ENCODE measurements at regions not wholly inside any gene's neighbourhood (a gene's known extent, or its start where the extent isn't known, plus 50 kb on each side); places are given as distances from the start of the nearest gene placed in this dataset.

GRCh38 chr18:25725501-25725900 is 364.9 kb downstream of the SS18 start:
- Histone ChIP-seq H3K9me3 (ENCODE audit: low read depth, low read length, poor library complexity, severe bottlenecking) (no peaks in the 10 kb centered on the region), H3K27ac (ENCODE audit: low read depth, low read length, poor library complexity, severe bottlenecking) (no peak overlapping the region), H3K36me3 (ENCODE audit: insufficient read depth, low read length, poor library complexity, severe bottlenecking) (no peaks in the 10 kb centered on the region), H3K27me3 (replicated peaks; ENCODE audit: insufficient read depth, low read depth, low read length, poor library complexity) (no peaks in the 10 kb centered on the region), H3K4me3 (ENCODE audit: low read depth, low read length, poor library complexity, severe bottlenecking) (no peak overlapping the region), H3K4me1 (ENCODE audit: insufficient read depth, low read length, poor library complexity, severe bottlenecking) (no peaks in the 10 kb centered on the region)
- POLR2A ChIA-PET (ENCODE audit: low non-redundant PET): interaction anchor here (0.5 kb wide), 1 partner anchor 917 kb away, joined by 4 read pairs; no protein-coding TSS in a partner anchor
- intact Hi-C loops (cut with micrococcal nuclease; ENCODE audit: unreplicated experiment): no loop called here
- TF ChIP-seq CTCF (conservative IDR thresholded peaks at IDR 0.05; ENCODE audit: low read depth, low read length) (no peak), EZH2 (IDR thresholded peaks at IDR 0.05; ENCODE audit: borderline replicate concordance, low read depth, low read length, poor library complexity, severe bottlenecking) (no peak)
- no TSS peak for BruUV-seq (replicated peaks)
- CTCF ChIA-PET: no interaction called here
- DNase-seq (ENCODE audit: low spot score): no peak

GRCh38 chr18:25724997-25725396 is 365.4 kb downstream of the SS18 start:
- CTCF ChIA-PET: no interaction called here

GRCh38 chr18:25724121-25724520 is 366.3 kb downstream of the SS18 start:
- intact Hi-C loops (cut with micrococcal nuclease; ENCODE audit: unreplicated experiment): no loop called here
- no peaks in the 10 kb centered on the region for H3K9me3 ChIP-seq (ENCODE audit: low read depth, low read length, poor library complexity, severe bottlenecking)
- no peaks in the 10 kb centered on the region for H3K27me3 ChIP-seq (replicated peaks; ENCODE audit: insufficient read depth, low read depth, low read length, poor library complexity)
- H3K4me3 ChIP-seq (ENCODE audit: low read depth, low read length, poor library complexity, severe bottlenecking): no peak overlapping the region
- H3K36me3 ChIP-seq (ENCODE audit: insufficient read depth, low read length, poor library complexity, severe bottlenecking): no peaks in the 10 kb centered on the region
- POLR2A ChIA-PET (ENCODE audit: low non-redundant PET): no interaction called here
- no peak for DNase-seq (ENCODE audit: low spot score)
- TF ChIP-seq CTCF (conservative IDR thresholded peaks at IDR 0.05; ENCODE audit: low read depth, low read length) (no peak), EZH2 (IDR thresholded peaks at IDR 0.05; ENCODE audit: borderline replicate concordance, low read depth, low read length, poor library complexity, severe bottlenecking) (no peak)
- no peak overlapping the region for H3K27ac ChIP-seq (ENCODE audit: low read depth, low read length, poor library complexity, severe bottlenecking)
- CTCF ChIA-PET: no interaction called here
- no peaks in the 10 kb centered on the region for H3K4me1 ChIP-seq (ENCODE audit: insufficient read depth, low read length, poor library complexity, severe bottlenecking)
- BruUV-seq (replicated peaks): no TSS peak

More at GRCh38 chr18:25724997-25725396, 365.4 kb downstream of the SS18 start:
- TF ChIP-seq CTCF (conservative IDR thresholded peaks at IDR 0.05; ENCODE audit: low read depth, low read length): no peak
- no peak for TF ChIP-seq EZH2 (IDR thresholded peaks at IDR 0.05; ENCODE audit: borderline replicate concordance, low read depth, low read length, poor library complexity, severe bottlenecking)
- no peak overlapping the region for H3K4me3 ChIP-seq (ENCODE audit: low read depth, low read length, poor library complexity, severe bottlenecking)
- no peak for DNase-seq (ENCODE audit: low spot score)
- BruUV-seq (replicated peaks): no TSS peak
- no peaks in the 10 kb centered on the region for H3K4me1 ChIP-seq (ENCODE audit: insufficient read depth, low read length, poor library complexity, severe bottlenecking)
- POLR2A ChIA-PET (ENCODE audit: low non-redundant PET): no interaction called here
- no peak overlapping the region for H3K27ac ChIP-seq (ENCODE audit: low read depth, low read length, poor library complexity, severe bottlenecking)
- no peaks in the 10 kb centered on the region for H3K27me3 ChIP-seq (replicated peaks; ENCODE audit: insufficient read depth, low read depth, low read length, poor library complexity)
- H3K36me3 ChIP-seq (ENCODE audit: insufficient read depth, low read length, poor library complexity, severe bottlenecking): no peaks in the 10 kb centered on the region
- intact Hi-C loops (cut with micrococcal nuclease; ENCODE audit: unreplicated experiment): no loop called here
- H3K9me3 ChIP-seq (ENCODE audit: low read depth, low read length, poor library complexity, severe bottlenecking): no peaks in the 10 kb centered on the region

All from A673 (cell line).